Fibroblast of lung (primary cell): ENCODE measurements at regions not wholly inside any gene's neighbourhood (a gene's known extent, or its start where the extent isn't known, plus 50 kb on each side); places are given as distances from the start of the nearest gene placed in this dataset.

Experiments
- EZH2 ChIP-seq: IDR thresholded peaks from 2 replicates; pipeline ENCODE4 v1.5.1; 2012; ENCODE audit warnings: low read length, control low read depth, mild to moderate bottlenecking; ENCODE audit errors: missing control alignments
- TF ChIP-seq, protein P1 (sequence below), 2 donors: IDR thresholded peaks in 1 of 2; conservative IDR thresholded peaks in 1 of 2; 1 replicate in 1 of 2; 2 replicates in 1 of 2; pipeline ENCODE4 v1.5.1; 2011 to 2012; ENCODE audit warnings: low read length in 2 of 2, control low read depth in 1 of 2, inconsistent platforms in 1 of 2, low read depth in 1 of 2, mild to moderate bottlenecking in 1 of 2

GRCh38 chr2:53610260-53610659 lies 157.3 kb upstream of the CHAC2 start:
- TF ChIP-seq, protein P1, sequence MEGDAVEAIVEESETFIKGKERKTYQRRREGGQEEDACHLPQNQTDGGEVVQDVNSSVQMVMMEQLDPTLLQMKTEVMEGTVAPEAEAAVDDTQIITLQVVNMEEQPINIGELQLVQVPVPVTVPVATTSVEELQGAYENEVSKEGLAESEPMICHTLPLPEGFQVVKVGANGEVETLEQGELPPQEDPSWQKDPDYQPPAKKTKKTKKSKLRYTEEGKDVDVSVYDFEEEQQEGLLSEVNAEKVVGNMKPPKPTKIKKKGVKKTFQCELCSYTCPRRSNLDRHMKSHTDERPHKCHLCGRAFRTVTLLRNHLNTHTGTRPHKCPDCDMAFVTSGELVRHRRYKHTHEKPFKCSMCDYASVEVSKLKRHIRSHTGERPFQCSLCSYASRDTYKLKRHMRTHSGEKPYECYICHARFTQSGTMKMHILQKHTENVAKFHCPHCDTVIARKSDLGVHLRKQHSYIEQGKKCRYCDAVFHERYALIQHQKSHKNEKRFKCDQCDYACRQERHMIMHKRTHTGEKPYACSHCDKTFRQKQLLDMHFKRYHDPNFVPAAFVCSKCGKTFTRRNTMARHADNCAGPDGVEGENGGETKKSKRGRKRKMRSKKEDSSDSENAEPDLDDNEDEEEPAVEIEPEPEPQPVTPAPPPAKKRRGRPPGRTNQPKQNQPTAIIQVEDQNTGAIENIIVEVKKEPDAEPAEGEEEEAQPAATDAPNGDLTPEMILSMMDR (conservative IDR thresholded peaks at IDR 0.05 in 1 of 2, IDR thresholded peaks at IDR 0.05 in 1 of 2; ENCODE audit: low read depth in 1 of 2, low read length in 2 of 2) = no peak
- no peak for TF ChIP-seq EZH2
